Lower leg skin (tissue), 4 donors: ENCODE measurements at regions not wholly inside any gene's neighbourhood (a gene's known extent, or its start where the extent isn't known, plus 50 kb on each side); places are given as distances from the start of the nearest gene placed in this dataset.
"Not testable (repeated sequence)": the region's sequence is repeated elsewhere in the genome, so short reads cannot be mapped to it uniquely, and the experiment has no call there.

Experiments
- DNase-seq, 2 donors: peaks; one replicate each; pipeline ENCODE4 v3.0.0-alpha.2; 2019; ENCODE audit warnings: low spot score in 2 of 2
- H3K4me3 ChIP-seq: fragments of 200-600 bp; sonication (generic); 2 replicates; pipeline ENCODE4 v1.5.1; 2017; ENCODE audit warnings: mild to moderate bottlenecking, low read depth; ENCODE audit not compliant: poor library complexity, severe bottlenecking
- POLR2A ChIP-seq, 2 donors: fragments of 450-650 bp; IDR thresholded peaks; one replicate each; pipeline ENCODE4 v1.6.1; 2016 to 2017; ENCODE audit warnings: antibody characterized with exemption in 2 of 2, mild to moderate bottlenecking in 1 of 2, moderate library complexity in 1 of 2
- WGBS, 2 donors: methylation state at CpG; one replicate each; pipeline ENCODE4 v1.1.5; 2018; 5-methylcytosine and 5-hydroxymethylcytosine counted together
- intact Hi-C: fragments of 100-400 bp; cut with DNase I; formaldehyde crosslinking; loops from one replicate; pipeline ENCODE4 v1.15.0; 2023; ENCODE audit warnings: low total_unique reads
- TF ChIP-seq, protein P1 (sequence below), 3 donors: fragments of 450-650 bp; IDR thresholded peaks; one replicate each; pipeline ENCODE4 v1.5.1; 2016; ENCODE audit warnings: antibody characterized with exemption in 3 of 3, mild to moderate bottlenecking in 3 of 3, moderate library complexity in 2 of 3

DNA sequence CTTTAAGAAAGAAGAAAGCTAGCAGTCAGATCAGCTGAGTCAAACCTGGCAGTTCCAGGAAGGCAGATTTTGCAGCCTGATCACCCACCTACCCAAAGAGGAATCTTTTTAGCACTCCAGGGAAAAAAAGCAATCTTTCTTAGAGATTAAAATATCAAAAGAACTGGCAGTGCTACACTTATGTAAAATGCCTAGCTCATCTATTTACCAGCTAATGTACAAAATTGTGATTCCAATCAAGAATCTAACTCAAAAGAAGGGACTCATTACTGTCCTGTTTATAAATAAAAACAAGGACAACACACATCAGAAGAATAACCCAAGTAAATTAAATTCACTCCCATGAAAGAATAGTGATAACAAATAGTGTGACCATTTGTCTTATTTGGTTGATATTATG, 222.4 kb upstream of the ERCC4 start:
- no peak overlapping the region for H3K4me3 ChIP-seq
- intact Hi-C loops, result no loop called here
- TF ChIP-seq, protein P1, sequence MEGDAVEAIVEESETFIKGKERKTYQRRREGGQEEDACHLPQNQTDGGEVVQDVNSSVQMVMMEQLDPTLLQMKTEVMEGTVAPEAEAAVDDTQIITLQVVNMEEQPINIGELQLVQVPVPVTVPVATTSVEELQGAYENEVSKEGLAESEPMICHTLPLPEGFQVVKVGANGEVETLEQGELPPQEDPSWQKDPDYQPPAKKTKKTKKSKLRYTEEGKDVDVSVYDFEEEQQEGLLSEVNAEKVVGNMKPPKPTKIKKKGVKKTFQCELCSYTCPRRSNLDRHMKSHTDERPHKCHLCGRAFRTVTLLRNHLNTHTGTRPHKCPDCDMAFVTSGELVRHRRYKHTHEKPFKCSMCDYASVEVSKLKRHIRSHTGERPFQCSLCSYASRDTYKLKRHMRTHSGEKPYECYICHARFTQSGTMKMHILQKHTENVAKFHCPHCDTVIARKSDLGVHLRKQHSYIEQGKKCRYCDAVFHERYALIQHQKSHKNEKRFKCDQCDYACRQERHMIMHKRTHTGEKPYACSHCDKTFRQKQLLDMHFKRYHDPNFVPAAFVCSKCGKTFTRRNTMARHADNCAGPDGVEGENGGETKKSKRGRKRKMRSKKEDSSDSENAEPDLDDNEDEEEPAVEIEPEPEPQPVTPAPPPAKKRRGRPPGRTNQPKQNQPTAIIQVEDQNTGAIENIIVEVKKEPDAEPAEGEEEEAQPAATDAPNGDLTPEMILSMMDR (IDR thresholded peaks at IDR 0.05), result no peak
- TF ChIP-seq POLR2A (IDR thresholded peaks at IDR 0.05), result no peak
- DNase-seq, result no peak

- intact Hi-C loops, result no loop called here
- WGBS, 2 donors, result 35 to 40% methylated on average over 4 of the region's 4 CpGs
- no peak for DNase-seq
- no peak overlapping the region for H3K4me3 ChIP-seq
- no peak for TF ChIP-seq POLR2A (IDR thresholded peaks at IDR 0.05)
- TF ChIP-seq, protein P1 (IDR thresholded peaks at IDR 0.05), result no peak
Measured at GRCh38 chr16:13702614-13703013, 217.3 kb upstream of the ERCC4 start.

- DNase-seq, result no peak
- intact Hi-C loops, result loop anchor here (5.0 kb wide), 1 partner anchor 1806 kb away; no protein-coding TSS in a partner anchor
- no peak overlapping the region for H3K4me3 ChIP-seq
- 21 to 31% methylated on average over 3 of the region's 3 CpGs for WGBS, 2 donors
- TF ChIP-seq, protein P1 (IDR thresholded peaks at IDR 0.05), result no peak
- no peak for TF ChIP-seq POLR2A (IDR thresholded peaks at IDR 0.05)
Measured at GRCh38 chr16:13708347-13709120, 211.4 kb upstream of the ERCC4 start.

GRCh38 chr16:13718748-13719147, 201.2 kb upstream of the ERCC4 start:
- TF ChIP-seq, protein P1 (IDR thresholded peaks at IDR 0.05), result no peak
- no peak for TF ChIP-seq POLR2A (IDR thresholded peaks at IDR 0.05)
- H3K4me3 ChIP-seq, result no peak overlapping the region
- 59 to 72% methylated on average over 7 of the region's 7 CpGs for WGBS, 2 donors
- intact Hi-C loops, result no loop called here
- DNase-seq, result no peak

- 46 to 68% methylated on average over 3 of the region's 3 CpGs for WGBS, 2 donors
- intact Hi-C loops, result no loop called here
- no peak for TF ChIP-seq POLR2A (IDR thresholded peaks at IDR 0.05)
- TF ChIP-seq, protein P1 (IDR thresholded peaks at IDR 0.05), result no peak
- H3K4me3 ChIP-seq, result no peak overlapping the region
- DNase-seq, result no peak
Measured at GRCh38 chr16:13727943-13728342, 192.0 kb upstream of the ERCC4 start.

DNA sequence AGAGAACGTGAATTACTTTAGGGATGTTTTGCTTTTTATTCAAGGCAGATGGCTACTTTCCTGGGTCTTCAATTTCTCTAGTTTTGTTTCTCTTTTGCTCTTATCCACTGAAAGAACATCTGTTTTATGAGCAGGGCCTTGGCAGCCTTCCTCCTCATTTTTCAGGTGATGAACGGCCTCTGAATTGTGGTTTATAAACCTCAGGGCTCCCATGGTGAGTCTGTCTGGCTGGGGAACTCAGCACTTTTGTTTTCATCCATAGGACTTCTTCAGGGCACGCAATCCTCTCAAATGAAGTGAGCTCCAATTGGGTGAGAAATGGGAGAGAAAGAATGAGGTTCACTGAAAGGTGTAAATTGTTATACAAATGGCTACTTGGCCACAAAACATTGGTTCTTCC, 186.4 kb upstream of the ERCC4 start:
- no peak for DNase-seq
- H3K4me3 ChIP-seq, result no peak overlapping the region
- WGBS, 2 donors, result 38 to 56% methylated on average over 3 of the region's 3 CpGs
- TF ChIP-seq, protein P1 (IDR thresholded peaks at IDR 0.05), result no peak
- TF ChIP-seq POLR2A (IDR thresholded peaks at IDR 0.05), result no peak
- intact Hi-C loops, result no loop called here

GRCh38 chr16:13739621-13740373, 180.2 kb upstream of the ERCC4 start:
- H3K4me3 ChIP-seq, DNase-seq, intact Hi-C loops: not testable (repeated sequence)
- 78 to 83% methylated on average over 14 of the region's 14 CpGs for WGBS, 2 donors
